Gastrocnemius medialis (tissue), 4 donors: ENCODE measurements at regions not wholly inside any gene's neighbourhood (a gene's known extent, or its start where the extent isn't known, plus 50 kb on each side); places are given as distances from the start of the nearest gene placed in this dataset.

Experiments used
- ATAC-seq, 2 donors: fragments of 150-250 bp; one replicate each; pipeline ENCODE4 v1.9.1; 2016
- DNase-seq, 2 donors: peaks; one replicate each; pipeline ENCODE4 v3.0.0-alpha.2; 2019
- H3K27ac ChIP-seq, 4 donors: fragments of 200-600 bp; sonication (generic); 1 replicate in 1 of 4; 2 replicates in 3 of 4; pipeline ENCODE4 v1.5.1; 2016 to 2018; ENCODE audit warnings: mild to moderate bottlenecking in 2 of 4, moderate library complexity in 1 of 4
- H3K27me3 ChIP-seq, 3 donors: fragments of 200-600 bp; sonication (generic) in 2 of 3; 1 replicate in 1 of 3; 2 replicates in 2 of 3; pipeline versions ENCODE4 v1.5.1 to v1.6.0; 2016 to 2019; ENCODE audit warnings: mild to moderate bottlenecking in 1 of 3, moderate library complexity in 1 of 3
- H3K36me3 ChIP-seq, 2 donors: fragments of 200-600 bp; sonication (generic) in 1 of 2; one replicate each; pipeline ENCODE4 v1.5.1; 2017 to 2018
- H3K4me1 ChIP-seq, 2 donors: fragments of 200-600 bp; sonication (generic) in 1 of 2; one replicate each; pipeline ENCODE4 v1.5.1; 2016 to 2017; ENCODE audit warnings: mild to moderate bottlenecking in 2 of 2
- H3K4me3 ChIP-seq, 4 donors: fragments of 200-600 bp; sonication (generic) in 3 of 4; 1 replicate in 1 of 4; 2 replicates in 3 of 4; pipeline ENCODE4 v1.5.1; 2016 to 2019; ENCODE audit warnings: mild to moderate bottlenecking in 2 of 4
- H3K9me3 ChIP-seq, 3 donors: fragments of 200-600 bp; sonication (generic) in 2 of 3; 1 replicate in 1 of 3; 2 replicates in 2 of 3; pipeline ENCODE4 v1.5.1; 2016 to 2019
- CTCF ChIP-seq, 5 experiments: fragments of 450-650 bp in 3 of 5; fragments of 200-600 bp in 2 of 5; sonication (generic) in 2 of 5; IDR thresholded peaks in 4 of 5; conservative IDR thresholded peaks in 1 of 5; 1 replicate in 4 of 5; 2 replicates in 1 of 5; pipeline ENCODE4 v1.5.1; 2016 to 2019; ENCODE audit warnings: antibody characterized with exemption in 5 of 5, mild to moderate bottlenecking in 3 of 5, moderate library complexity in 3 of 5
- POLR2A ChIP-seq, 2 donors: fragments of 450-650 bp; IDR thresholded peaks; one replicate each; pipeline ENCODE4 v1.6.1; 2017; ENCODE audit warnings: antibody characterized with exemption in 2 of 2, mild to moderate bottlenecking in 2 of 2, moderate library complexity in 2 of 2
- in situ Hi-C, 4 donors: fragments of 200-750 bp; cut with MboI; loops; one replicate each; pipeline versions ENCODE4 v1.15.0 to v1.8.0; 2017; ENCODE audit warnings: low sequenced_read_pairs in 4 of 4
- intact Hi-C: fragments of 100-400 bp; cut with DNase I; formaldehyde crosslinking; loops from one replicate; pipeline ENCODE4 v1.15.1; 2023; ENCODE audit warnings: low total_unique reads

GRCh38 chr4:187415231-187415630 lies 580.3 kb upstream of the ZFP42 start:
- intact Hi-C loops = no loop called here
- TF ChIP-seq CTCF (IDR thresholded peaks at IDR 0.05 in 4 of 5, conservative IDR thresholded peaks at IDR 0.05 in 1 of 5) (no peak), POLR2A (IDR thresholded peaks at IDR 0.05) (no peak)
- in situ Hi-C loops = no loop called here
- DNase-seq (no peak), ATAC-seq (peak in 1 of 2 donors; percentile 30)
- no peaks in the 10 kb centered on the region for H3K36me3 ChIP-seq
- no peaks in the 10 kb centered on the region for H3K9me3 ChIP-seq
- no peaks in the 10 kb centered on the region for H3K4me1 ChIP-seq
- no peaks in the 10 kb centered on the region for H3K27me3 ChIP-seq
- H3K4me3 ChIP-seq = no peak overlapping the region
- H3K27ac ChIP-seq = no peak overlapping the region

GRCh38 chr4:187416216-187416615 lies 579.4 kb upstream of the ZFP42 start:
- intact Hi-C loops (no loop called here), in situ Hi-C loops (no loop called here)
- DNase-seq = no peak
- H3K9me3 ChIP-seq = no peaks in the 10 kb centered on the region
- no peak overlapping the region for H3K4me3 ChIP-seq
- no peaks in the 10 kb centered on the region for H3K4me1 ChIP-seq
- no peak for TF ChIP-seq POLR2A (IDR thresholded peaks at IDR 0.05)
- no peak for TF ChIP-seq CTCF (IDR thresholded peaks at IDR 0.05 in 4 of 5, conservative IDR thresholded peaks at IDR 0.05 in 1 of 5)
- H3K36me3 ChIP-seq = no peaks in the 10 kb centered on the region
- ATAC-seq = no peak
- H3K27me3 ChIP-seq = no peaks in the 10 kb centered on the region
- H3K27ac ChIP-seq = no peak overlapping the region

DNA sequence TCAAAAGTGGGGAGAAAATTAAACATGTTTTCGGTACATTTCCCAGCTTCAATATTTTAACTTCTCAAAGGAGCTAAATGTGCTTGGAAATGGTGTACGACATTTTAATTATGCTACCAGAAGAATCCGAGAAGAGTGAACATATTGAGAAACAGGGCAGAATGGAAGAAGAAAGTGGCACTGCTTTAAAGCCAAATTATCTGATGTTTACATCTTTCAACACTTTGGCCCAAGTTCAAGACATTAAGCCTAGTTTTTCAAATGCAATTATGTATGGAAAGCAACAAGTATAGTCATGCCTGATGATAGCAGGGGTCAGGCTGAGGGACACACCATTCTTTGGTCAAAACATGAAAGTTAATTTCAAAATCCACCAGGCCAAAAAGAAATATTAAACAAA lies 577.9 kb upstream of the ZFP42 start:
- intact Hi-C loops (no loop called here), in situ Hi-C loops (no loop called here)
- no peaks in the 10 kb centered on the region for H3K36me3 ChIP-seq
- DNase-seq = no peak
- ATAC-seq = no peak
- no peaks in the 10 kb centered on the region for H3K9me3 ChIP-seq
- TF ChIP-seq CTCF (IDR thresholded peaks at IDR 0.05 in 4 of 5, conservative IDR thresholded peaks at IDR 0.05 in 1 of 5) = no peak
- TF ChIP-seq POLR2A (IDR thresholded peaks at IDR 0.05) = no peak
- H3K27me3 ChIP-seq = no peaks in the 10 kb centered on the region
- no peak overlapping the region for H3K4me3 ChIP-seq
- H3K4me1 ChIP-seq = no peaks in the 10 kb centered on the region
- no peak overlapping the region for H3K27ac ChIP-seq

- Histone ChIP-seq H3K27me3 (no peaks in the 10 kb centered on the region), H3K36me3 (no peaks in the 10 kb centered on the region), H3K27ac (no peak overlapping the region), H3K9me3 (no peaks in the 10 kb centered on the region), H3K4me1 (no peaks in the 10 kb centered on the region), H3K4me3 (no peak overlapping the region)
- DNase-seq (no peak), ATAC-seq (no peak)
- in situ Hi-C loops = no loop called here
- intact Hi-C loops = no loop called here
- TF ChIP-seq POLR2A (IDR thresholded peaks at IDR 0.05) = no peak
- no peak for TF ChIP-seq CTCF (IDR thresholded peaks at IDR 0.05 in 4 of 5, conservative IDR thresholded peaks at IDR 0.05 in 1 of 5)
These were observed 572.9 kb upstream of the ZFP42 start for GRCh38 chr4:187422655-187423054.

DNA sequence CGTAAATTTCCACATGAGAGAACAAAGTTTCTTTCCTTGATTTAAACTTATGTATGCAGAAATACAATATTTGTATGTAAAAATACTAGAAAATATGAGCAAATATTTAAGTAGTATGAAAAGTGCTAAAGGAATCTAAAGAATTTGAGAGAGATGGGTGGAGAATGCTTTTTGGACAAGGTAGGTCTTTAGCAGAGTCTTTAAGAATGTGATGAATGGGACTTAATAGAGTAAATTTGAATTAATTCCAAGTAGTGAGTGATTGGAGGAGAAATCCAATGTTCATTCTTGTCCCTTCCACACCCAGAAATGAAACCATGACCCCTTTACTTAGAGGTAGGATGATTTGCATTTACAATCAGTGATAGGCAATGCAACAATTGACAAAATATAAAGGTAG lies 570.9 kb upstream of the ZFP42 start:
- in situ Hi-C loops = no loop called here
- ATAC-seq (no peak), DNase-seq (no peak)
- TF ChIP-seq CTCF (IDR thresholded peaks at IDR 0.05 in 4 of 5, conservative IDR thresholded peaks at IDR 0.05 in 1 of 5) (no peak), POLR2A (IDR thresholded peaks at IDR 0.05) (no peak)
- Histone ChIP-seq H3K27me3 (no peaks in the 10 kb centered on the region), H3K9me3 (no peaks in the 10 kb centered on the region), H3K4me3 (no peak overlapping the region), H3K27ac (no peak overlapping the region), H3K36me3 (no peaks in the 10 kb centered on the region), H3K4me1 (no peaks in the 10 kb centered on the region)
- intact Hi-C loops = no loop called here
